ENCODE measurements at regions not wholly inside any gene's neighbourhood (a gene's known extent, or its start where the extent isn't known, plus 50 kb on each side); places are given as distances from the start of the nearest gene placed in this dataset.

DNA sequence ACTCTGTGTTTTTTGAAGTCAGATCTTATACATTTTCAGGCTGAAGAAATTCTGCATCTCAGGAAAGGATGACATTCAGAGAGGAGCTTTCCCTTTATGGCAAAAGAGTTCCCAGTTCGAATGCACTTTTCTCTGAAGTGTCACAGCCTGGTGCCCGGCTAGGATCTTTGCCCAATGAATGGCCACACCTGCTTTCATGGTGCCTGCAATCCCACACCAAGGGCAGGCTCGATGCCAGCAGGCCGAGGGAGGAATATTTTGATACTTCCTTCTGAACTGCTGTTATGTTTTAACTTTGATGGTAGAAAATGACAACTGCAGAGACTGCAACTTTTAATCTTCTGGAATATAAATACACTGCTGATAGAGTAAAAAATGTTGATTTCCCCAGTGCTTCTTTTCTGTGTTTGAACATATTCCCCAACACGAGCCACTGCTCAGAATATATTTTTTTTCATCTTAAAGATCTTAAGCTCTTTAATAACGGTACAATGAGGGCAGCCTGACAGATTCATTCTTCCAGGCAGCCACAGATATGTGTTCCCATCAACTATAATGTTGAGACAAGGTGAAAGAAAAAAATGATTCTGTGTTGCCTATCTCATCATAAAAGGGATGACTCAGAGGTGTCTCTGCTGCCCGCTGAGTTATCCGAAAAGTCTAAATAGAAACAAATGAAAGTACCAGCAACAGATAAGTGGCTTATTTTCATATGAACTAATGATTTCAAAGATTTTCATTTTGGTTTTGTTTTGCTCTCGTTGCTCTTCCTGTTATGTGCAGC is 848.5 kb downstream of the DCDC2C start:
- no peak for DNase-seq (ENCODE audit: low read depth in 2 of 3, low spot score in 2 of 3)

DNA sequence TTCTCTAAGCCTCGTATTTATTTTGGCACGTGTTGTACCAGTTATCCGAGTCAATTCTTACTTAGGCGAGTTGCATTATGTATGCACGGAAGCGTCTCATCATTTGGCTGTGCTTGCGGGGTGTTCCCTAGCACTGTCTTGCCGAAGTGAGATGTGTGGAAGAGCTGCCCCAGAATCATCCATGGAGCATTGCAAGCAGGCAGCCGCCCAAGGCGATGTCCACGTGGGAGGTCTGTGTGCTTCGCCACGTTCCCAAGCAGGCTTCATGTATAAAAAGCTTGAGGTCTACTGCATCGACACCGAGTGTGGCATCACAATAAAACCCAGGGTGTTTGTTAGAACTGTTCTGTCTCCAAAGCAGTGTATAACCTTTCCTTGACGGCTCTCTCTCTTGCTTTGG is 849.9 kb downstream of the DCDC2C start:
- no peak for DNase-seq (ENCODE audit: low read depth in 2 of 3, low spot score in 2 of 3)

DNA sequence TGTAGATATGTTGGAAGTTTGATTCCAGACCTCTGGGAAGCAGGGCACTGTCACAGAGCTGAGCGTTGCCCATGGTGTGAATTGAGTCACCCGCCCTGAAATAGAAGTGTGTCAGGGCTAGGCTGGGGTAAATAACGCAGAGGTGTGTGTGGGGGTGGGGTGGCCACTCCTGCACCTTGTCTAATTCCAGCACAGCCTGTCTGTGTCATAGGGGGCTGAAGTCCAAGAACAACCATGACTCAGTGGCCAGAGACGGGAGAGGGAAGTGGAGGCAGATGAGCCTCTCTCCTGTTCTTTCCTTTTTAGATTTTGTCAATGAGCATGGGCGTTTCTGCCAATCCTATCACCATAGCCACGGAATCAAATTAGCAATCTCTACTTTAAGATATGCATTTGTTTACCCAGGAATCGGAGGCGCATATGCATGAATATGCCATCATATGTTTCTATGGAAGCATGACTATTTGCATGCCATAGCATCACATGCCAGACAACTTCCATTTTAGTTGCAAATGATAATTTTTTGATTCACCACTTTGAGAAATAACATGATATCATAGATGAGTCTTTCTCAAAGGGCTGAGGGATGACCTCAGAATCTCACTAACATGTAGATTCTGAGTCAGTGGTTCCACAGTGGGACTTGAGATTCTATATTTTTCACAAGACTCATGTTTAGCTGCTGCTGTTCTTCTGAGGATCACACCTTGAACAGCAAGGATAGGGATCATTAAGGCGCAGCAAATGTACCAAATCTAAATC is 852.9 kb downstream of the DCDC2C start:
- no peak for DNase-seq (ENCODE audit: low read depth in 2 of 3, low spot score in 2 of 3)

DNA sequence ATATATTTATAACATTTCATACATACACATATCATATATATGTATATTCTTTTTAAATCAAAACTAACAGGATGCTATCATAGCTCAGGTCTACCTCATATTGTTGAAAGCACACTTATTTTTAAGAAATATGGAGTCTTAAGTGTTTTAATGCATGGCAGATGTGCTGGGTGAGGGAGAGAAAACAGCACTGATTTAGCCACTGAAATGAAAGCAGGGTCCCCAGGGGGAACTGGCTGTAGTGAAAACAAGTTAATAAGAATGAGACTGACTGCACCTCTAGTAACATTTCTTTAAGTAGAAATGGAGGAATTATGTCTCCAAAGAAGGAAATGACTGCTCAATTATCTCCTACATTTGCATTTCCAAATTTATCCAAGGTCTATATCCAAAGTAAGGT is 857.8 kb downstream of the DCDC2C start:
- no peak for DNase-seq (ENCODE audit: low read depth in 2 of 3, low spot score in 2 of 3)

DNA sequence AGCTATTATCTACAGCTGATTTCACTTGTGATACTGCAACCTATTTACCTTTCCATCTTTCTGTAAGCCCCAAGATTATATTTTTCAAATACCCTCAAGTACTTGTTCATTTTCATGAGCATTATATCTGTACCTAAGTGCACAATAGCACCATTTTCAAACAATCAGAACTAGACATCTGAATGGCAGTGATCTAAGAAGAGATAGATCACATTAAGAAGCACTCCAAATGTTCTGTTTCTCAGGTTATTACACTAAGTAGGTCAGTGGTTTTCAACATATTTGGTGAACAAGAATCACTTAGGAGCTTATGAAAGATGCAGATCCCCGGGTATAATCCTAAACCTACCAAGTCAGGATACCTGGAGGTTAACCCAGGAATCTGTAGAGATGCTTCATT is 872.7 kb downstream of the DCDC2C start:
- no peak for DNase-seq (ENCODE audit: low read depth in 2 of 3, low spot score in 2 of 3)

DNA sequence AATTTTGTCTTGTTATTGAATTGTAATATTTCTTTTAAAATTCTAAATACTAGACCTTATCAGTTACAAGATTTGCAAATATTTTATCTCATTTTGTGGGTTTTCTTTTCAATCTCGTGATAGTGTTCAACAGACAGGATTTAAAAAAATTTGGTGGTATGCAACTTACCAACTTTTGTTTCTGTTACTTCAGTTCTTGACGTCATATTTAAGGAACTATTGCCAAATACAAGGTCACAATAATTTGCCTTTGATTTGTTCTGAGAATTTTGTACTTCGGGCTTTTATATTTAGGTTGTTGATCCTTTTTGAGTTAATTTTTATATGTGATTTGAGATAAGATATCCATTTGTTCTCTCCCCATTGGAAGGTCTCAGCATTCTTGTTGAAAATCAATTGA is 876.6 kb downstream of the DCDC2C start:
- DNase-seq (ENCODE audit: low read depth in 2 of 3, low spot score in 2 of 3), result no peak

DNA sequence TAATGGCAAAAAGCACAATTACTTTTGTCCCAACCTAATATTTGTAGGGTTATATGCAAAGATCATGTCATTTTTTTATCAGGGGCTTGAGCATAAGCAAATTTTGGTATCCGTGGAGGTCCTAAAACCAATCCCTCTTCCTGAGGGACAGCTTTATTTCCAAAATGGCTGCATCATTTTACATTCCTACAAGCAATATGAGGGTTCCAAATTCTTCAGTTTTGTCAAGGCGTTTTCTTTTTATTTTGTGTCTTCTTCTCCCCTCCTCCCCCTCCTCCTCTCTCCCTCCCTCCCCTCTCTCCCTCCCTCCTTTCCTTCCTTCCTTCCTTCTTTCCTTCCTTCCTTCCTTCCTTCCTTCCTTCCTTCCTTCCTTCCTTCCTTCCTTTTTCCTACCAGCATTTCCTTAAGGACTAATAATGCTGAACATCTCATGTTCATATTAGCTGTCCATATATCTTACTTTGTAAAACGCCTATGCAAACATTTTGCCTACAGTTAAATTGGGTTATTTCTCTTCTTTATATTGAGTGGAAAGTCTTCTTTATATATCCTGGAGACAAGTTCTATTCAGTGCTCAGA is 881.8 kb downstream of the DCDC2C start:
- no peak for DNase-seq (ENCODE audit: low read depth in 2 of 3, low spot score in 2 of 3)

DNA sequence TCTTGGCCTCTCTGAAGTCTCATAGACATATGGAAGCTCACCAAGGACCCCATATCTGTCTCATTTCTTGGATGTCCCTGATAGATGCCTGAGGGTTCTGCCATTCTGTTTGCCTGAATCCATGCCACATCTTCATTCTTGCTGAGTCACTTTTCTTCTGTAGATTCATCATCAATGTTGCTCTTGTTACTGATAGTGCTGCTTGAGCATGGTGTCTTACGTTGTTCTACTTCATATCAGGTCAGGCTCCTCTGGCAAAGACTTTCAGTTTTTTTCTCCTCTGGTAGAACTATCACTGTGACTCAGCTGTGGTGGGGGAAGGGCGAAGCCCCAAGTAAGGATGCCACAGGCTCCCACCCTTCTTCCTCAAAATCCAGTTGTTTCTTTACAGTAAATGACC is 885.2 kb downstream of the DCDC2C start:
- no peak for DNase-seq (ENCODE audit: low read depth in 2 of 3, low spot score in 2 of 3)

DNA sequence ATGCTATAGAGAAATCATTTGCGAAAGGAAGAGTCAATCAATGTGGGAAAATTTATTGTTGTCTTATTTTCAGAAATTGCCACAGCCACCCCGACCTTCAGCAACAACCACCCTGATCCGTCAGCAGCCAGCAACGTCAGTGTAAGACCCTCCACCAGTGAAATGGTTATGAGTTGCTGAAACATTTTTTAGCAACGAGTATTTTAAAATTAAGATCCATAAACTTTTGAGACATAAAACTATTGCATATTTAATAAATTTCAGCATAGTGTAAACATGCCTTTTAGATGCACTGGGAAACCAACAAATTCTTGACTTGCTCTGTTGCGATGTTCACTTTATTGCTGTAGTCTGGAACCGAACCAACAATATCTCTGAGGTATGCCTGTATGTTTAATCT is 887.9 kb downstream of the DCDC2C start:
- no peak for DNase-seq (ENCODE audit: low read depth in 2 of 3, low spot score in 2 of 3)

DNA sequence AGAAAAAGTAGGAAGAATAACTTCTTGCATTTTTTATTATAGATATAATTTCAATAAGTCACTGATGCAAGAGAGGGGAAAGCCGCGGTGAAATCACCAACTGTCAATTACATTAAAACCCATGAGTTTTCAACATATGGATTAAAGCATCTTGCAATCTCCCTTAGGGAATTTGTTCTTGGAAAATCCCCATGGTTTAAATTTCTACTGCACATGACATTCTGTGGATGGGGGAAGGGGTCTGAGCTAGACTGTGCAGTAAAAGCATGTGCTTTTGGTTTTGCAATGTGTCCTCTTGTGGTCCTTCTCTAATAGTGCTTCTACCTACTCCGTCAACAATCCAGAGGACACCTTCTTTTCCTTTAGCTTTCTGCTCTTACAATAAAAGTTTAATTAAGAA is 894.0 kb downstream of the DCDC2C start:
- no peak for DNase-seq (ENCODE audit: low read depth in 2 of 3, low spot score in 2 of 3)

DNA sequence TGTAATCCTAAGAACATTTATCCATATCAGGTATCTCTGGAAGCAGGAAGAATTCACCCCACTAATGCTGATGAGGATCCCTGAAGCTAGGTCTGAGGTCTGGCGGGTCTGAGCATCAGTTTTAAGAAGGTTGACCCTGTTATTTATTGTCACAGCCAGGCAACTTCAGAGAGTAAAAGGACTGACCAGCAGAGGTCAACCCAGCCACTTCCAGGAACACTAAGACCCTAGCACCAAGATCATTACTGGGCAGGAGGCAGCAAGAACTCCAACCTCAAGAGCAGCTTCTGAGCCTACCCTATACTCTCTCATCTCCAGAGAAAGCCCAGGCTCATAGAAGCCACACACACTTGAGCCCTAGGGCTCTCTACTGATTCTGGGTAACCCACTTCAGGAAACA is 901.4 kb downstream of the DCDC2C start:
- DNase-seq (ENCODE audit: low read depth in 2 of 3, low spot score in 2 of 3), result no peak

DNA sequence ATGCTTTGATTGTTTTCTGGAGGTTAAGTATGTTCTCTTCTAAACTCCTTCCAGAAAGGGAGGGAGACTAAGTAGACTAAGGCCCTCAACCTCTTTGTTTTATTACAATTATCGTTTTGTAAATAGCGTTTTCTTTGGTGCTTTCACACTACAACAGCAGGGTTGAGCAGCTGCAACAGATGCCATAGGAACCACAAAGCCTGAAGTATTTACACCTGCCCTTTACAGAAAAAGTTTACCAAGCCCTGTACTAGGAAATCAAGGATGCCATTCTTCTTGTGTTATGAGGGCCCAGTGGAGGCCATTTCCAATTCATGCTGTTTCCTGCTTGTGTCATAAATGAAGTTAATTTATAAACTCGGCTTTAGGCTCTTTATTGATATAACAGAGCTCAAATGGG is 914.8 kb downstream of the DCDC2C start:
- DNase-seq (ENCODE audit: low read depth in 2 of 3, low spot score in 2 of 3), result no peak

DNA sequence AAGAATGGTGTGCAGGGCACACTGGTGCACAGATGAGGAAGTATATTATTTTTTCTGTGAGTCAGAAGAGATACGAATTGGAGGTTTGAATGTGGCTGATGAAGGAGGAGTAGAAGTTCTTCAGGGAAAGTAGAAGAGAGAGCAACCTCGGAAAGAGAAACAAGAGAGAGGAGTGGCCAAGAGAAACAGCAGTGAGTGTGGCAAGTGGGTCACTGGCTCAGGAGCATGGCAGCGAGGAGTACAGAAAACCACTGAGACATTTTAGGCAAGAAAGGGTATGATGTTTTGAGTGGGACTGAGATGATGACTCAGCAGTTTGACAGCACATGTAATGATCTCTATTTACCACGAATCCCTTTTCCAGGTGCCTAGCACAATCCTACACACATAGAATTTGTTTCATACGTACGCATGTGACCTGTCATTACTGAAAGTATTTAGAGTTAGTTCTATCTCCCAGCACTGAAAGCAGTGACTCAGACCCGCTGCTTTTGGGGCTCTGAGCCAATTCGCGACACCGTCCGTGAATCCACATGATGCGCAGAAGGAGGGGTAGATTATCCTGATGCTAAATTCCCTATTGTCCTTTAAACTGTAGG is 915.4 kb downstream of the DCDC2C start:
- DNase-seq (ENCODE audit: low read depth in 2 of 3, low spot score in 2 of 3), result no peak

DNA sequence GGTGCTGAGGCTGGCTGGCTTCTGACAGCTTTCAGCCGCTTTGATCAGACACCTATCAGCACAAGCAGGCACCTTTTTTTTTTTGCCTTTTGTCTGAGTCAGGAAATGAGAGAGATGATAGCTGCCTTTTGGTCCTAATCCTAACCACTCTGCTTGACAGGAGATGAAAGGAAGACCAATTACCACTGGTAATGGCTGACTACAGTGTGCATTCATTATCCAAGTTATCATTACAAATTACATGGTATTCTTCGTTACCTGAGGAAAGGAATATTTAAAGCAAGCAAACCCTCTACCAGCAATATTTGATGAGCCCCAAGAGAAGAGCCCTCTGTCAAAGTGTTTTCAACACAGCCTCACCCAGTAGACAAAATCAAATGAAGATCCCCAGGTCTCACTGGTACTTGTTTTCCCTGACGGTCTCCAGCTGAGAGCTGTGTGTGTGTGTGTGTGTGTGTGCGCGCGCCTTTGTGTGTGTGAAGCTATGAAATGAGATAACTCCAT is 925.7 kb downstream of the DCDC2C start:
- no peak for DNase-seq (ENCODE audit: low read depth in 2 of 3, low spot score in 2 of 3)

DNA sequence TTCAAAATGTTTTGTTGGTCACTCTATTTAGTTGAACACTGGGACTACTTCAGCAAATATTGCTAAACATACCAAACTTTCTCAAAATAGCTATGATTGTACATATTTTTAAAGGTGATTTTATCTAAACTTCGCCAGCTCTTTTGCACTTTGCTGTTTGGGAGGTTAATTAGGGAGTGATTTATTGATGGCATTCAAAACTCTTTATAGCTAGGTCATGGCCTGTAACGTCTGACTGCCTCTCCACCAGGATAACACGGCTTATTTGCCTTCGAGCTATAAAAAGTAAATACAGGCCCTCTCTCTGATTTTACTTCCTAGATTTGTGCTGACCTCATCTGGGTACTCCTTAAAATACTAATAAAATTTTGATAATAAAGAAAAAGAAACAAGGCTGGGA is 931.9 kb downstream of the DCDC2C start:
- no peak for DNase-seq (ENCODE audit: low read depth in 2 of 3, low spot score in 2 of 3)

DNA sequence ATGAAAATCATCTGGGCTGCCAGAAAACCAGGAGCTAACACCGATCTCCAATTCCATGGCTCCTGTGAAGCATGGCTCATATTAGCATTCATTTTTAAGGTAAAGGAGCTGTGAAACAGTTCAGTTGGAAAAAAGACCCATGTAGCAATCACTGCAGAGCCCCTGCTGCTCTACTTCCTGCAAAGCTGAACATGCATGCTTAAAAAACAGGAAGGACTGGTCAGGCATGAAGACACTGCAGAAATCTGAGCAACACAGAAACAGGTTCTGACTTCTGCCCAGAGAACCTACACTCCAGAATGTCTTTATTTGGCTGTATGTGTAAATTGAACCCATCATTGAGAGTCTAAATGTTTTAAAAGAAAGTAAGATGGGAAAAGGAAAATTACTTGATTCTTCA is 950.6 kb downstream of the DCDC2C start:
- no peak for DNase-seq (ENCODE audit: low read depth in 2 of 3, low spot score in 2 of 3)

DNA sequence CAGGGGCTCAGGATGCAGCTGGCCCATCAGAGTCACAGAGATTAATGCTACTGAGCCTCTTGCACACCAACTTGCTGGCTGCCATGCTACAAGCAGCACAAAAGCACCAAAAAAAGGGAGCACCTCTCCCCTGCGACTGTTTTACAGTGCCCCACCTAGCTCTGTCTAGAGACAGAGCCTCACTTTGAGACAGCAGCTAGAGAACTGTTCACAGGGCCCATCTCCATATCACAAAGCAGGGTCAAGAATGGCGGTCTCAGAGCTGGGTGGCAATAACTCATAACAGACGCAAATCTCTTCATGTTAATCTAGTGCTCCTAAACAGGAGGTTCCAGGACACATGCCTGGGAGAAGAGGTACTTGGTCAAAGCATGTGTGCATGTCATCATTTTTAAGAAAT is 953.0 kb downstream of the DCDC2C start:
- no peak for DNase-seq (ENCODE audit: low read depth in 2 of 3, low spot score in 2 of 3)

DNA sequence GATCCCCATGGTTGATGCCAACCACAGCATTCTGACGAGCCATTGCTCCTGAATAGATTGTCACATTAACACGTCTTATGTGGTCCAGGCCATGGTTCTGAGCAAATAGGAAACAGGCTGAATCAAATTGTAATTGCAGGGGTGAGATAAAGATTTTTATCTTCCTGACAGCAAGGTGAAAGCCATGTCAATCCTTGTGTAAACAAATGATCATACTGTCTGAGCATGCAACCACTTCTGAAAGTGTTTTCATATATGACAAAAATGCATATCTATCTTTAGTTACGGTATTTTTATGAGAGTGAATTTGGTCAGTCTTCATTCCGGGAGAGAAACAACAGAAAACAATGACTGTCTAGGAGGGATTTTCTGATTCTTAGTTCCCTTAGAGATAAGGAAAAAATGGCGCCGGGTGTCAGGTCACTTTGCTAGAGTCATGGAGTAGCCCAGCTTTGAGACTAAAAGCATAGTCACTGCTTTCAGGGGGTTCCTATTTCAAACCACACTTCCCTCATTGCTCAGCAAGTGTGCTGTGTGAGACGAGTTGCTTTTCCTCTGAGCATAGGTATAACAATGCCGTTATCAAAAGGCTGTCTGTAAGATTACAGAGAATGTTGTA is 958.9 kb downstream of the DCDC2C start:
- DNase-seq (ENCODE audit: low read depth in 2 of 3, low spot score in 2 of 3), result no peak

DNA sequence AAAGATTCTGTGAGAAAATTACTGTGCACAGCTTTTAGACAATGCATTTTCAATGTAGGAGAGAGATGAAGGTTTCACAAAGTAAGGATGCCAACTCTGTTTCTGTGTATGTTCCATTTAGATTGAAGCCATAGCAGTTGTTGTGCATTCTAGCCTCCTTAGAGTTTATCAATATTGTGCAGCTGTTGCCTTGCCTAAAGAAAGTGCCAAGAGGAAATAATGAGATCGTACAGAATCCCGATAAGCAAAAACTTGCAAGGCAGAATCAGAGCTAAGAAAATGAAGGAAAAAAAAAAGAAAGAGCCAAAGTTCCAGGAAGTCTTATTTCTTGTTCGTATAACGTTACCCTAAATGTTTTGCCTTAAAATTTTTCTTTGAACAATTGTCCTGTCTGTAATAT is 965.0 kb downstream of the DCDC2C start:
- DNase-seq (ENCODE audit: low read depth in 2 of 3, low spot score in 2 of 3), result no peak

DNA sequence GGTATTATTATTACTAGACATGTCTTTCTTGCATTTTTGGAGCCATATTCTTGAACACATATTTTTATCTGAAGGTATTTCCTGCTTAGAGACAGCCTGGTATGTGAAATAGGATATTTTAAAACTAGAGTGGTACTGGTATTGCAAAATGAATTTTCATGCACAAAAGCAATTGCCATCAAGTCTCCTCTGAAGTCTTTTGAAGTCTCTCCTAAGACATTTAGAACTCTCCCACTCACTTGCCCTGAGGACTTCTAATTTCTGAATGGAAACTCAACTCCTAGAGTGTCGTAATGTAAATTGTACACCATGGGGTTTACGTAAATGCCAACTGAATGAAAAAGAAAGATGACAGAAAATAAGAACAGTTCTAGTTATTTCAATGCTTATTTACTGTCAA is 967.0 kb downstream of the DCDC2C start:
- DNase-seq (ENCODE audit: low read depth in 2 of 3, low spot score in 2 of 3), result no peak

DNA sequence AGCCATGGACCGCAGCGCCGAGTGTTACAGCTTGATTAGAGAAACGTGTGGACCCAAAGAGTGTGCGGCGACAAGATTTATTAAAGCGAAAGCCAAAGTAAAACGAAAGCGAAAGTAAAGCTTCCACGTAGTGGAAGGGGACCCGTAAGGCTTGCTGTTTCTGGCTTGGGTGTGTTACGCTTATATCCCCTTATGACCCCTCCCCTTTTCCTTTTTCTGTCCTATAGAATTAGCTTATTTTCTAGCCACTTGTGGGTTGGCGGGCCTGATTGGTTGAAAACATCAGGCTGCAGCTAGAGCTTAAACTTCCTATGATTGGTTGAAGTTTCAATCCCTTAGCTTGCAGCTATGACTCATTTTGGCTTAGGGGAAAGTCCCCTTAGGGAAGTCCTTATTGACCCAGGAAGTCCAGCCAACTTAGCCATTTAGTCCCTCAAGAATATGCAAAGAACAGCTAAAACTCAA is 969.7 kb downstream of the DCDC2C start:
- DNase-seq (ENCODE audit: low read depth in 2 of 3, low spot score in 2 of 3), result no peak
